ENCODE measurements at regions not wholly inside any gene's neighbourhood (a gene's known extent, or its start where the extent isn't known, plus 50 kb on each side); places are given as distances from the start of the nearest gene placed in this dataset.
"Not testable (repeated sequence)": the region's sequence is repeated elsewhere in the genome, so short reads cannot be mapped to it uniquely, and the experiment has no call there.

GRCh38 chr6:140011537-140011936 is 637.1 kb upstream of the CITED2 start:
- no peak overlapping the region for H3K27ac ChIP-seq (ENCODE audit: low read depth in 1 of 2, low read length in 1 of 2)
- H3K27me3 ChIP-seq (ENCODE audit: control insufficient read depth in 2 of 2, insufficient read depth in 1 of 2, low read length in 1 of 2): no peaks in the 10 kb centered on the region
- peaks cover 0 to 4% of the 10 kb centered on the region in 2 donors for H3K9me3 ChIP-seq (ENCODE audit: control insufficient read depth in 2 of 2, insufficient read depth in 1 of 2, low read length in 1 of 2)
- no peaks in the 10 kb centered on the region for H3K4me1 ChIP-seq (ENCODE audit: control insufficient read depth in 2 of 2, insufficient read depth in 2 of 2, low read length in 2 of 2)
- no peaks in the 10 kb centered on the region for H3K36me3 ChIP-seq (ENCODE audit: control insufficient read depth in 2 of 2, insufficient read depth in 2 of 2, low read length in 1 of 2)
- H3K4me3 ChIP-seq (ENCODE audit: low read length in 2 of 2): no peak overlapping the region
- WGBS: 96% methylated on average over 4 of the region's 4 CpGs
- no peak for DNase-seq (ENCODE audit: low read depth in 6 of 9, low spot score in 9 of 9)

- no peak overlapping the region for H3K27ac ChIP-seq (ENCODE audit: low read depth in 1 of 2, low read length in 1 of 2)
- H3K4me1 ChIP-seq (ENCODE audit: control insufficient read depth in 2 of 2, insufficient read depth in 2 of 2, low read length in 2 of 2): no peaks in the 10 kb centered on the region
- WGBS: 97% methylated on average over 3 of the region's 3 CpGs
- H3K27me3 ChIP-seq (ENCODE audit: control insufficient read depth in 2 of 2, insufficient read depth in 1 of 2, low read length in 1 of 2): no peaks in the 10 kb centered on the region
- H3K9me3 ChIP-seq (ENCODE audit: control insufficient read depth in 2 of 2, insufficient read depth in 1 of 2, low read length in 1 of 2): peaks cover 0 to 4% of the 10 kb centered on the region in 2 donors
- no peaks in the 10 kb centered on the region for H3K36me3 ChIP-seq (ENCODE audit: control insufficient read depth in 2 of 2, insufficient read depth in 2 of 2, low read length in 1 of 2)
- DNase-seq (ENCODE audit: low read depth in 6 of 9, low spot score in 9 of 9): no peak
- no peak overlapping the region for H3K4me3 ChIP-seq (ENCODE audit: low read length in 2 of 2)
Observed at GRCh38 chr6:140009286-140009685, 634.8 kb upstream of the CITED2 start.

GRCh38 chr6:140007525-140007924 is 633.1 kb upstream of the CITED2 start:
- no peaks in the 10 kb centered on the region for H3K36me3 ChIP-seq (ENCODE audit: control insufficient read depth in 2 of 2, insufficient read depth in 2 of 2, low read length in 1 of 2)
- 98% methylated on average over 4 of the region's 4 CpGs for WGBS
- no peaks in the 10 kb centered on the region for H3K27me3 ChIP-seq (ENCODE audit: control insufficient read depth in 2 of 2, insufficient read depth in 1 of 2, low read length in 1 of 2)
- H3K9me3 ChIP-seq (ENCODE audit: control insufficient read depth in 2 of 2, insufficient read depth in 1 of 2, low read length in 1 of 2): peaks cover 0 to 4% of the 10 kb centered on the region in 2 donors
- H3K4me3 ChIP-seq (ENCODE audit: low read length in 2 of 2): no peak overlapping the region
- H3K4me1 ChIP-seq (ENCODE audit: control insufficient read depth in 2 of 2, insufficient read depth in 2 of 2, low read length in 2 of 2): no peaks in the 10 kb centered on the region
- no peak overlapping the region for H3K27ac ChIP-seq (ENCODE audit: low read depth in 1 of 2, low read length in 1 of 2)
- no peak for DNase-seq (ENCODE audit: low read depth in 6 of 9, low spot score in 9 of 9)

- no peak overlapping the region for H3K27ac ChIP-seq (ENCODE audit: low read depth in 1 of 2, low read length in 1 of 2)
- WGBS: 93% methylated on average over 1 of the region's 1 CpG
- H3K4me1 ChIP-seq (ENCODE audit: control insufficient read depth in 2 of 2, insufficient read depth in 2 of 2, low read length in 2 of 2): no peaks in the 10 kb centered on the region
- no peak overlapping the region for H3K4me3 ChIP-seq (ENCODE audit: low read length in 2 of 2)
- peaks cover 0 to 4% of the 10 kb centered on the region in 2 donors for H3K9me3 ChIP-seq (ENCODE audit: control insufficient read depth in 2 of 2, insufficient read depth in 1 of 2, low read length in 1 of 2)
- no peaks in the 10 kb centered on the region for H3K27me3 ChIP-seq (ENCODE audit: control insufficient read depth in 2 of 2, insufficient read depth in 1 of 2, low read length in 1 of 2)
- no peaks in the 10 kb centered on the region for H3K36me3 ChIP-seq (ENCODE audit: control insufficient read depth in 2 of 2, insufficient read depth in 2 of 2, low read length in 1 of 2)
- no peak for DNase-seq (ENCODE audit: low read depth in 6 of 9, low spot score in 9 of 9)
Observed at GRCh38 chr6:140003217-140003616, 628.8 kb upstream of the CITED2 start.

GRCh38 chr6:140002396-140003022 is 628.1 kb upstream of the CITED2 start:
- no peaks in the 10 kb centered on the region for H3K27me3 ChIP-seq (ENCODE audit: control insufficient read depth in 2 of 2, insufficient read depth in 1 of 2, low read length in 1 of 2)
- 91% methylated on average over 4 of the region's 4 CpGs for WGBS
- DNase-seq (ENCODE audit: low read depth in 6 of 9, low spot score in 9 of 9): no peak
- H3K4me3 ChIP-seq (ENCODE audit: low read length in 2 of 2): no peak overlapping the region
- H3K9me3 ChIP-seq (ENCODE audit: control insufficient read depth in 2 of 2, insufficient read depth in 1 of 2, low read length in 1 of 2): peaks cover 0 to 4% of the 10 kb centered on the region in 2 donors
- H3K36me3 ChIP-seq (ENCODE audit: control insufficient read depth in 2 of 2, insufficient read depth in 2 of 2, low read length in 1 of 2): no peaks in the 10 kb centered on the region
- no peaks in the 10 kb centered on the region for H3K4me1 ChIP-seq (ENCODE audit: control insufficient read depth in 2 of 2, insufficient read depth in 2 of 2, low read length in 2 of 2)
- H3K27ac ChIP-seq (ENCODE audit: low read depth in 1 of 2, low read length in 1 of 2): no peak overlapping the region

- Histone ChIP-seq H3K9me3 (ENCODE audit: control insufficient read depth in 2 of 2, insufficient read depth in 1 of 2, low read length in 1 of 2) (peaks cover 0 to under 1% of the 10 kb centered on the region in 2 donors), H3K36me3 (ENCODE audit: control insufficient read depth in 2 of 2, insufficient read depth in 2 of 2, low read length in 1 of 2) (no peaks in the 10 kb centered on the region), H3K27me3 (ENCODE audit: control insufficient read depth in 2 of 2, insufficient read depth in 1 of 2, low read length in 1 of 2) (no peaks in the 10 kb centered on the region), H3K27ac (ENCODE audit: low read depth in 1 of 2, low read length in 1 of 2) (no peak overlapping the region), H3K4me3 (ENCODE audit: low read length in 2 of 2) (no peak overlapping the region), H3K4me1 (ENCODE audit: control insufficient read depth in 2 of 2, insufficient read depth in 2 of 2, low read length in 2 of 2) (no peaks in the 10 kb centered on the region)
- WGBS: 94% methylated on average over 5 of the region's 5 CpGs
- DNase-seq (ENCODE audit: low read depth in 6 of 9, low spot score in 9 of 9): no peak
Observed at GRCh38 chr6:140001821-140002341, 627.4 kb upstream of the CITED2 start.

GRCh38 chr6:140001005-140001404 is 626.6 kb upstream of the CITED2 start:
- DNase-seq (ENCODE audit: low read depth in 6 of 9, low spot score in 9 of 9): no peak
- no peaks in the 10 kb centered on the region for H3K4me1 ChIP-seq (ENCODE audit: control insufficient read depth in 2 of 2, insufficient read depth in 2 of 2, low read length in 2 of 2)
- no peak overlapping the region for H3K27ac ChIP-seq (ENCODE audit: low read depth in 1 of 2, low read length in 1 of 2)
- H3K9me3 ChIP-seq (ENCODE audit: control insufficient read depth in 2 of 2, insufficient read depth in 1 of 2, low read length in 1 of 2): no peaks in the 10 kb centered on the region
- H3K27me3 ChIP-seq (ENCODE audit: control insufficient read depth in 2 of 2, insufficient read depth in 1 of 2, low read length in 1 of 2): no peaks in the 10 kb centered on the region
- no peak overlapping the region for H3K4me3 ChIP-seq (ENCODE audit: low read length in 2 of 2)
- no peaks in the 10 kb centered on the region for H3K36me3 ChIP-seq (ENCODE audit: control insufficient read depth in 2 of 2, insufficient read depth in 2 of 2, low read length in 1 of 2)
- 92% methylated on average over 2 of the region's 2 CpGs for WGBS

GRCh38 chr6:139999661-140000060 is 625.2 kb upstream of the CITED2 start:
- H3K27ac ChIP-seq (ENCODE audit: low read depth in 1 of 2, low read length in 1 of 2); H3K36me3 ChIP-seq (ENCODE audit: control insufficient read depth in 2 of 2, insufficient read depth in 2 of 2, low read length in 1 of 2); H3K4me3 ChIP-seq (ENCODE audit: low read length in 2 of 2); H3K4me1 ChIP-seq (ENCODE audit: control insufficient read depth in 2 of 2, insufficient read depth in 2 of 2, low read length in 2 of 2); DNase-seq (ENCODE audit: low read depth in 6 of 9, low spot score in 9 of 9); H3K9me3 ChIP-seq (ENCODE audit: control insufficient read depth in 2 of 2, insufficient read depth in 1 of 2, low read length in 1 of 2); H3K27me3 ChIP-seq (ENCODE audit: control insufficient read depth in 2 of 2, insufficient read depth in 1 of 2, low read length in 1 of 2): not testable (repeated sequence)
- WGBS: 99% methylated on average over 18 of the region's 18 CpGs

- WGBS: 89% methylated on average over 11 of the region's 11 CpGs
- H3K4me1 ChIP-seq (ENCODE audit: control insufficient read depth in 2 of 2, insufficient read depth in 2 of 2, low read length in 2 of 2); DNase-seq (ENCODE audit: low read depth in 6 of 9, low spot score in 9 of 9); H3K36me3 ChIP-seq (ENCODE audit: control insufficient read depth in 2 of 2, insufficient read depth in 2 of 2, low read length in 1 of 2); H3K4me3 ChIP-seq (ENCODE audit: low read length in 2 of 2); H3K9me3 ChIP-seq (ENCODE audit: control insufficient read depth in 2 of 2, insufficient read depth in 1 of 2, low read length in 1 of 2); H3K27me3 ChIP-seq (ENCODE audit: control insufficient read depth in 2 of 2, insufficient read depth in 1 of 2, low read length in 1 of 2); H3K27ac ChIP-seq (ENCODE audit: low read depth in 1 of 2, low read length in 1 of 2): not testable (repeated sequence)
Observed at GRCh38 chr6:139998478-139998877, 624.0 kb upstream of the CITED2 start.

Measured in thymus (tissue), 11 donors.